Embryonic facial prominence (tissue), 1 donor: ENCODE measurements at regions not wholly inside any gene's neighbourhood (a gene's known extent, or its start where the extent isn't known, plus 50 kb on each side); places are given as distances from the start of the nearest gene placed in this dataset.
"Not testable (repeated sequence)": the region's sequence is repeated elsewhere in the genome, so short reads cannot be mapped to it uniquely, and the experiment has no call there.

ENCODE experiments used
- DNase-seq: peaks from one replicate; pipeline ENCODE4 v3.0.0-alpha.2; 2016; ENCODE audit errors: extremely low spot score

DNA sequence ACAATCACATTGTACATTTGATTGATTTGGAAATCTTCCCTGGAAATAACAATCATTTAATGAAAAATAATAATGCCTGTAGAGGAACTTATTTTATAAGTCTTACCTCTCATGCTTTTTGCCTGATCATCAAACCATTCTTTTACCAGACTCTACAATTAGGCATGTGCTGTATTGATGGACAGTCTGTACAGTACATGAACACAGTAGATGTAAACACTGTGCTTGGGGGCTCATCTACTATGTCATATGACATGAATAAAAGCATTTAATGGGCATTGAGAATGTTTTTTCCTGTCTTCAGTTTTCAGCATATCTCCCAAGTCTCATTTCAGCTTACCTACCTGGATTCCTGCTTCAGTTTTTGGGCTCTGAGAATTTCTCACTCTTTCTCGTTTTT lies 1070.9 kb downstream of the STIM2 start:
- no peak for DNase-seq

DNA sequence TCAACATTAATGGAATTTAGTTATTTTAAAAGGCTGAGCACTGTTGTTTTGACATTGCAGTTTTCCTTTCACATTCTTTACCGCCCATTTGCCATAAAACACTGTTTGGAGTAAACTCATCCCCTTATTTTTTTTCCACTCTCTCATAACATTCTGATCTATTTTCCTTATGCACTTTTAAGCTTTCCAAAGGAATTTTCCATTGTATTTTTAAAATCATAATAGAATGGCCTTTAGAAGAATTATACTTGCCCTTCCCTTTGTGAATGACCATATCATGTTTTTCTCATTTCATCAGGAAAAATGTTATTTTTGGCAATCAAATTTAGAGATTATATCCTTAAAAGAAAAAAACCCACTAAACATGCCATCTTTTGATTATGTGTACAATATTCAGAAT lies 1074.2 kb downstream of the STIM2 start:
- no peak for DNase-seq

DNA sequence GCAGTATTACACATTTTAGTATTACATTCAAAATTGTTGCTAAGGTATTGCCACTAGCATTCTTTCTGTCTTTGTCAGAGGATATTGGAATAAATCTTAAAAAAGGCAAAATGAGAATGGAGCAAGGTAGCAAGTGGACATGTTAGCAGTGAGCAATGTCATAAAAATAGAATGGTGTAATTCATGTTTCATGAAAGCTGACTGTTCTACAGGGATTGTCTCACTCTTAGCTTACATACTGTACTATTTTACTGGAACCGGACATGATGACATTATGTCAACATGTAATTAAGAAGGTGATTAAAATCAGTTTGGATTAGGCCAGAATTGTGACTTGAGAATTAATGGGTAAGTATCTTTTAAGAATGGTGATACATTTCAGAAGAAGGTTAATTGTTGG lies 1086.2 kb downstream of the STIM2 start:
- no peak for DNase-seq

DNA sequence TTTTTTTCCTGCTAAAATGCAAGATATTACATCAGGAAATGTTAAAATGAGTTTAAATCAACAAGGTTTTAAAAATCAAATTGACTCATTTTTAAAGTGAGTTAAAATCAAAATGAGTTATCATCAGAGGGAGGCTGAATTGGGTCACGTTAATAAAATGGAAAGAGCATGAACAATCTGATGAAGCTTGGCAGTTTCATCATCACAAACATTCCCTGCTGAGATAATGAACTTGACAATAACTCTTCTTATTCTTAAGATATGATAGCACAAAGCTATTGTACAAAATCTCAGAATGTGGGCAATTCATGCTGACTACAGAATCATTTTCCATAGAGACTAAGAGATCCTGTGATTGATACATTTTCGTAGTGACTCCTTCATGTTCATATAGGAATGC lies 1086.7 kb downstream of the STIM2 start:
- DNase-seq, result no peak

DNA sequence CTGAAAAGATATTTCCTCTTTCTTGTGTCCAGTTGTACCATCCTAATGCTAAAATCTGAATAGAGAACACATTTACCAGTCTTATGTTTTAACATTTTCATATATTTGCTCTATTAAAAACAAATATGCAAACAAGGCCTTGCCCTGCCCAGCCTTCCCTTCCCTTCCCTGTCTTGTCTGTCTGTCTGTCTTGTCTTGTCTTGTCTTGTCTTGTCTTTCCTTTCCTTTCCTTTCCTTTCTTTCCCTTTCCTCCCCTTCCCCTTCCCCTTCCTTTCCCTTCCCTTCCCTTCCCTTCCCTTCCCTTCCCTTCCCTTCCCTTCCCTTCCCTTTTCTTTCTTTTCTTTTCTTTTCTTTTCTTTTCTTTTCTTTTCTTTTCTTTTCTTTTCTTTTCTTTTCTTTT lies 1103.5 kb downstream of the STIM2 start:
- DNase-seq, result no peak

DNA sequence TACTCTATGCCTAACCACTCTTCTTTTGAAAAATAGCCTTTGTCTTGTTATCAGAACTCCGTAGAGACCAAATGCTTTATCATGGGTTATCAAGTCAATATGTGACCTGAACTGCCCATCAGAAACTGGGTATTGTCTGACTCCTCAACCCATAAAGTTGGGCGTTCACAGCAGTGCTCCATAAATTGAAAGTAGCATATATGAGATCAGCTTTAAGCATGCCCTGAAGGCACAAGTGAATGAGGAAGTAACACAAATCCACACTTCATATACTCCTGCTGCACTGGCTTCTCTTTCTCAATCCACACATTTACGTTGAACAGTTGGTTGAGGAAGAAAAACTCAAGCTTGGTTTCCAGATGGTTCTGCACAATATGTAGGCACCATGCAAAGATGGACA lies 1106.0 kb downstream of the STIM2 start:
- DNase-seq, result no peak

DNA sequence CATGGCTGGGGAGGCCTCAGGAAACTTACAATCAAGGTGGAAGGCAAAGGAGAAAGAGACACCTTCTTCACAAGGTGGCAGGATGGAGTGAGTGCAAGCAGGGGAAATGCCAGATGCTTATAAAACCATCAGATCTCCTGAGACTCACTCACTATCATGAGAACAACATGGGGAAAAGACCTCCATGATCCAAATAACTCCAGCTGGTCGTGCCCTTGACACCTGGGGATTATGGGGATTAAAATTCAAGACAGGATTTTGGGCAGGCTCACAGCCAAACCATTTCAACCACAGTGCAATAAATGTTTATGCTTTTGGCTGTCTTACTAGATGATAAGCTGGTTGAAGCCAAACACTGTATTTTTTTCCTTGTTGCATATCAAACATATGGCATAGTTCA lies 1112.4 kb downstream of the STIM2 start:
- DNase-seq, result no peak

DNA sequence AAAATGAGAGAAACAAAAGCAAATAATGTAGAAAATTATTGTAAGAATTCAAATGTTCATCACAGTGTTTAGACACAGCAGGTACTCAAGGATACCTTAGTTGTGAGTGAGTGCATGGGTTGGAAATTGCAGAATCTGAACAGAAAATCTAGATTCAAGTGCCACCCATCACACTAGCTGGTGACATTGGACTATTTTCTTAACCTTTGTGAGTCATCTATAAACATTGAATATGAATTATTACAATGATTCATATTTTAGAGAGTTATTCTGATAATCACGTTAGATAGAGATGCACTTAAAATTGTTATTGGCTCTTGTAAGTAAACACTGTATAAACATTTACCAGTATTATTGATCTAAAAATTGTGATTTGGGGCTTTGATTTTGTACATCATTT lies 1113.1 kb downstream of the STIM2 start:
- DNase-seq, result no peak

DNA sequence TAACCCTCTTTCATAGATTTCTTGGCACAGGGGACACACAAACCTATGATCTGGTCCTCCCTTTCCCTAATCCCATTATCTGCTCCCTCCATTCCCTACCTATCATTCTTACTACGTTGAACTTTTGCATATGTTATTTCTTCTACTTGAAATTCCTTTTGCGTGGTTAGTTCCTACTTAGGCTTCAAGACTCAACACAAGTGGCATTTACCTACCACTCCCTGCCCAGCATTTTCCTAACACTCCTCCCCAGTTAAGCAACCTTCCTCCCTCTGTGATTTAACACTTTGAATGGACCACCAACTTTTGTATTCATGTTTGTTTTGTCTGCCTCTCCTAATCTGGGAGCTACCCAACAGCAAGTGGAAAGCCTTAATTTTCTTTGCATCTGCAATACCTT lies 1113.7 kb downstream of the STIM2 start:
- no peak for DNase-seq

DNA sequence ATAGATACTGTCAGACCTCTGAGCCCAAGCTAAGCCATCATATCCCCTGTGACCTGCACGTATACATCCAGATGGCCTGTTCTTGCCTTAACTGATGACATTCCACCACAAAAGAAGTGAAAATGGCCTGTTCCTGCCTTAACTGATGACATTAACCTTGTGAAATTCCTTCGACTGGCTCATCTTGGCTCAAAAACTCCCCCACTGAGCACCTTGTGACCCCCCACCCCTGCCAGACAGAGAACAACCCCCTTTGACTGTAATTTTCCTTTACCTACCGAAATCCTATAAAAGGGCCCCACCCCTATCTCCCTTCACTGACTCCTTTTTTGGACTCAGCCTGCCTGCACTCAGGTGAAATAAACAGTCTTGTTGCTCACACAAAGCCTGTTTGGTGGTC lies 1114.2 kb downstream of the STIM2 start:
- DNase-seq, result not testable (repeated sequence)

DNA sequence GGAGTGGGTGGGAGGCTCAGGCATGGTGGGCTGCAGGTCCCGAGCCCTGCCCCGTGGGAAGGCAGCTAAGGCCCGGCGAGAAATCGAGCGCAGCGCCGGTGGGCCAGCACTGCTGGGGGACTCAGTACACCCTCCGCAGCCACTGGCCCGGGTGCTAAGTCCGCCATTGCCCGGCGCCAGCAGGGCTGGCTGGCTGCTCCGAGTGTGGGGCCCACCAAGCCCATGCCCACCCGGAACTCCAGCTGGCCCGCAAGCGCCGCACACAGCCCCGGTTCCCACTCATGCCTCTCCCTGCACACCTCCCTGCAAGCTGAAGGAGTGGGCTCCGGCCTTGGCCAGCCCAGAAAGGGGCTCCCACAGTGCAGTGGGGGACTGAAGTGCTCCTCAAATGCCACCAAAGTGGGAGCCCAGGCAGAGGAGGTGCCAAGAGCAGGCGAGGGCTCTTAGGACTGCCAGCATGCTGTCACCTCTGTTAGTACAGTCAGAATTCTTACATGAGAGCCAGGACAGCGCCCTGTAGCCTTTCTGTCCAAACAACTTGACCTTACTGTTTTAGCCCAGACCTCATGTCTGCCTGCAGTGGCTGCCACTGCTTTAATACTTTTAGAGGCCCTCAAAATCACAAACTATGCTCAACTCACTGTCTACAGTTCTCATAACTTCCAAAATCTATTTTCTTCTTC lies 1117.9 kb downstream of the STIM2 start:
- not testable (repeated sequence) for DNase-seq

DNA sequence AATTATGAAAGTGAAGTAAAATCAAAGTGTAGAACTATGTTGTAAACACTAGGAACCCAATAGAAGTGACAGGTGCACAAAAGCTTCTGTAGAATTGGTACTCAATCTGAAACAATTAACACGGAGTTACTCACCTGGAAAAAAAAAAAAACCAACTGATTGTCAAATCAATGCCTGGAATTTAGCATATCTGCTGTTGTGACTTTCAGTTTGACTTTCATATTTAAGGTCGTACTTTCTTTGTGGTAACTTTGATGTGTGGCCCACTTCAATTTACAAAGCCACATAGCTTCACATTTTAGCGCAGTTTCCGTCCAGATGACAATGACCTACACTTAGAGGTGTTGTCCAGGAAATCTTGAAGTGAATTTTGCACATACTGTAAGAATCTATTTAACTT lies 1124.9 kb downstream of the STIM2 start:
- DNase-seq, result no peak

DNA sequence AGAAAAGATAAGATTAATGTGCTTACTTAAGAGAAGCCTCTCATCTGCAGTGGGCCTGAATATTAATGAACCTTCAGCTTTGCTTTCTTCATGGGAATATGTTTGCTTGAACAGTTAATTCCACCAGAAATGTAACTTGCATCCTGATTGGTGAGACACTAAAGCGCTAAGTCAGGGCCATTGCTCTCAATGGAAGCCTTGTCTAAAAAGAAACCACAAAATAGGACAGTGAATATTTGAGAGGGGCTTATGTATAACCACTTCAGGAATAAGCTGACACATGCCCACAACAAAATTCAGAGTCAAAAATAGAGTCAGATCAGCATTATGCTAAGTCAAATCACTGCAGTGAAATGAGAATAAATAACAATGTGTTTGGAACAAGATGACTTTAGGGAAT lies 1125.8 kb downstream of the STIM2 start:
- no peak for DNase-seq

DNA sequence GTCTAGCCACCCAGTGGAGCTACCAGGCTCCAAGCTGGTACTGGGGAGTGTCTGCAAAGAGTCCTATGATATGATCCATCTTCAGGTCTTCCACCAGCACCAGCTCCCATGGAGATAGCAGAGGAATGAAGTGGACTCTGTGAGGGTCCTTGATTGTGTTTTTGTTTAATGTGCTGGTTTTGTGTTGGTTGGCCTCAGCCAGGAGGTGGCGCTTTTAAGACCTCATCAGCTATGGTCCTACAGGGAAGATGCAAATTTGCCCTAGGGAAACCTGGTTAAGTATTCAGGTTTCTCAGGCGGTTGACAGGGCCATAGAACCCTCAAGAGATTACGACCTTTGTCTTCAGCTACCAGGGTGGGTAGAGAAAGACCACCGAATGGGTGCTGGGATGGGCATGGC lies 1141.1 kb downstream of the STIM2 start:
- DNase-seq, result no peak

DNA sequence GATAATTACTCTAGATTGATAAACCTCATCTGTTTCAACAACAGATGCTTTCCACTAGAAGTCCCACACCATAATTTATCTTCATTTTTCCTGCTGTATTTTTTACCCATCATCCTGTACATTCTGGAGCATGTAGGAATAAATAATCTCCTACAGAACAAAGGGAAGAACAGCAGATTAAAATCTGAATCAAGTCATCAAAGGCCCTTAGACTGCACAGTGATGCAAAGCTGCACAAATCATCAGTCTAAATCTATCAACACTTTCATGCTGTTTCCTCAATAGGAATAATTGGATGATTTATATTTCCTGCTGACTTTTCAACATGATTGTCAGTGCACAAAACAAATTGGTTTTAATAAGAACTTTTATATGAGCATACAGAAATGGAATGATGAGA lies 1143.9 kb downstream of the STIM2 start:
- no peak for DNase-seq

DNA sequence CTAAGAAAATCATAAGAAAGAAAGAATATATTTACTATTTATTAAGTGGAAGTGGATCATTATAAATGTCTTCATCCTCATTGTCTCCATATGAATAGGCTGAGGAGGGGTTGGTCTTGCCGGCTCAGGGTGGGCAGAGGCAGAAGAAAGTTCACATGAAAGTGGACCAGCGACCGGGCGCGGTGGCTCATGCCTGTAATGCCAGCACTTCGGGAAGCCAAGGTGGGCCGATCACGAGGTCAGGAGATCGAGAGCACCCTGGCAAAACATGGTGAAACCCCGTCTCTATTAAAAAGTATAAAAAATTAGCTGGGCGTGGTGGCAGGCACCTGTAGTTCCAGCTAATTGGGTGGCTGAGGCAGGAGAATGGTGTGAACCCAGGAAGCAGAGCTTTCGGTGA lies 1145.4 kb downstream of the STIM2 start:
- no peak for DNase-seq

DNA sequence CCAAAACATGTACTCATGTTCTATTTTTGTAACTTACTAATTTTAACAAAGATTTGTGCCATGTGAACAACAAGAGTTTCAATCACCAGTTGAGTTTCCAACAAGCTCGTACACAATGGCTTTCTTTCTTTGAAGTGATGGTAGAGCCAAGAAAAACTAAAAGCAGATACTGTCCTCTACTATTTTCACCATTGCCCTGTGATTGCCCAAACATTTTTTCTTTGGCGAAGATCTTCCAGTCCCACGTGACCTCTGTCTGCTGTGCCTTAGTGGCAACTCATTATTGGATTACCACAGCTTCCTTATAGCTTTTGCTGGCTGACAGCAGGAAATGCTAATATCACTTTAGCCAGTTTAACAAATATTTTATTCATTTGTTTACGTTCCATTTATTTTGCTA lies 1147.1 kb downstream of the STIM2 start:
- DNase-seq, result no peak

DNA sequence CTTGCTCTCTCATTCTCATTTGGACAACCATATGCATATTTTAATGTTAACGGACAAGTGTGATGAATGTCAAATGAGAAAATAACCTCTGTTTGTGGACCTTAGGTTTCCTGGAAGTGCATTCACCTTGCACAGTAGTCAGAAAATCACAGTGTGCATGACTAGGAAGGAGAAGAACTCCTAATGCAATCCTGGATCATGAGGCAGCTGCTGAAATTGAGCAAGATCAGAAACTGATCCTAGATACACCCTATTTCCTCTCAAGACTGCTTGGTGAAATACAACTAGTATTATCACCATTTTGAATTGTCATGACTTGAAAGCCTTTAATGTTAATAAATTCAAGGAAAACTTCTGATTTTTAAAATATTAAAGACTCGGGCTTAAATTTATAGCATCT lies 1148.9 kb downstream of the STIM2 start:
- no peak for DNase-seq

DNA sequence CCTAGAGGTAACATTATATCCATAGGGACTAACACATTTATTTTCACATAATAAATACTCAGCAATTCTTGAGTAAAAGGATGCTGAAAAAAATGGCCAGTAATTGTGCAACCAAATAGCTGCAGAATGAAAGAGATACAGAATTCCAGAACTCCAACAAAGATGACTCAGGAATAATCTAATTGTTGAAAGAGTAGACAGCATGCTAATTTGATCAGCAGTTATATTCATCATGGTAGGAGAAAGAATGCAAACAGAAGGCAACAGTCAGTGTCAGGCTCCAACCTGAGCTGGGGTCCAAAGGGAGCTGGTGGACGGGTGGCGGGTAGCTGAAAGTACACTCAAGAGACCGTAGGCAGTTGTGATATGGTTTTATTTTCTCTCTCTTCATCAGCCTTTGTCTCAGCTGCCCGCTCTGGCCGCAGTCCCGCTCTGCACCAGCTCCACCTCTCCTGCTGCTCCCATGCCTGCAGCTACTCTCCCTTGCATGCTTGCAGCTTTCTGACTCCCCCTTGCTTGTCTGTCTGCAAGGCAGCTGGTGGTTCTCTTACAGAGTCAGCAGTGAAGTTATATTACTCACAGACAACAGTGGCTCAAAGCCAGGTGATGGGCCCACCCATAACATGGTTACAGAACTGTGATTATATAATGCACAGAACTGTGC lies 1150.1 kb downstream of the STIM2 start:
- no peak for DNase-seq

DNA sequence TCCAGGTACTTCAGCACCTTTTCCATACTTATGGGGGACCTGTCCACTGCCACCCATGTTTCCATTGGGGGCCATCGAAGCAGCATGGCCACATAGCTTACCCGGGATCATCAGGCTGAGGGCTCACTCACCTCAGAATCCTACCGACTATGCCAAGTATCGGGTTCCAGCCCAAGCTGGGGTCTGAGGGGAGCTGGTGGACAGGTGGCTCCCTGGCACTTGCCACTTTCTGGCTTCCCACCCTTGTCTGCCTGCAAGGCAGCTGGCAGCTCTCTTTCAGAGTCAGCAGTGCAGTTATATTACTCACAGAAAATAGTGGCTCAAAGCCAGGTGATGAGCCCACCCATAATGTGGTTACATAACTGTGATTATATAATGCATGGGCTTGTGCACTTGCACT lies 1153.8 kb downstream of the STIM2 start:
- DNase-seq, result no peak

DNA sequence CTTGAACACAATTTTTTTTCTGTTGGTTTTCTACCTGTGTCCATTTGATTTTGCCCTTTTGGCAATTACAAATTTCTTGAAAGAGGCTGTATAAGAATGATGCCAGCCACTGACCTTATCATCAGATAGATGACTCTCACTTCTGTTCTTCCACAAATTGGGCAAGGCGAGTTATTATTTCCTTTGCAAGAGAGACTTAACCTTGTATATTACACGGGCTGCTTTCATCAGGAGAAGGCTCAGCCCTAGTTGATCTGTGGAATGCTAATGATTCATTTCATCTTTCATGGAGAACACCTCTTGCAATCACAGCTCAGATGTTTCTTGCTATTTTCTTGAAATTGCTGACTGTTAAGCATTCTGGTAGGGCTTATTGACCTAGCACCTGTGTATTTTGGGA lies 1155.4 kb downstream of the STIM2 start:
- no peak for DNase-seq

DNA sequence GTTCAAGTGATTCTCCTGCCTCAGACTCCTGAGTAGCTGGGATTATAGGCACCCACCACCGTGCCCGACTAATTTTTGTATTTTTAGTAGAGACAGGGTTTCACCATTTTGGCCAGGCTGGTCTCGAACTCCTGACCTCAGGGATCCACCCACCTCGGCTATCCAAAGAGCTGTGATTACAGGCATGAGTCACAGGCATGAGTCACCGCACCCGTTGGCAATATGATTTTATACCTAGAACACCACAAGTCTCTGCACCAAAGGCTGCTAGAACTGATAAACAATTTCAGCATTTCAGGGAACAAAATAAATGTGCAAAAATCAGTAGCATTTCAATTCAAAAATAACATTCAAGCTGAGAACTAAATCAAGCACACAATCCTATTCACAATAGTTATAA lies 1177.6 kb downstream of the STIM2 start:
- DNase-seq, result not testable (repeated sequence)

DNA sequence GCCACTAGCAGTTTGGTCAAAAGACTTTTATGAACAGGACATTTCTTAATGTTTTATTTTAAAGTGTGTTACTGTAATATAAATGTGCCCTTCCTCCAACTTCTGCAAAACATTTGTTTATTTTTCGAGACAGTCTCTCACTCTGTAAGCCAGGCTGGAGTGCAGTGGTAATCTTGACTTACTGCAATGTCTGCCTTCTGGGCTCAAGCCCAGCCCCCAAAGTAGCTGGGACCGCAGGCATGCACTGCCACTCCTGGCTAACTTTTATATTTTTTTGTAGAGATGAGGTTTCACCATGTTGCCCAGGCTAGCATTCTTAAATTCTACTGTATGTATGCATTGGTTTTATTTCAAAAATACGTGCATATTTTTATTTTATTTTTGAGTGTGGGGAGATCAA lies 1201.9 kb downstream of the STIM2 start:
- no peak for DNase-seq
